ENCODE measurements at regions not wholly inside any gene's neighbourhood (a gene's known extent, or its start where the extent isn't known, plus 50 kb on each side); places are given as distances from the start of the nearest gene placed in this dataset.

GRCh38 chr2:175612280-175612679, 389.8 kb downstream of the LNPK start:
- no peak for TF ChIP-seq CTCF (IDR thresholded peaks at IDR 0.05; ENCODE audit: low read depth, low read length, missing control alignments)
- H3K4me3 ChIP-seq (ENCODE audit: low read depth, low read length), result no peak overlapping the region
- no peak for DNase-seq (ENCODE audit: low read depth)
- in situ Hi-C loops (cut with HindIII; ENCODE audit: low sequenced_read_pairs), result no loop called here

GRCh38 chr2:175606010-175606841, 395.8 kb downstream of the LNPK start:
- DNase-seq (ENCODE audit: low read depth), result no peak
- no peak for TF ChIP-seq CTCF (IDR thresholded peaks at IDR 0.05; ENCODE audit: low read depth, low read length, missing control alignments)
- in situ Hi-C loops (cut with HindIII; ENCODE audit: low sequenced_read_pairs), result no loop called here
- no peak overlapping the region for H3K4me3 ChIP-seq (ENCODE audit: low read depth, low read length)

GRCh38 chr2:175605640-175606009, 396.4 kb downstream of the LNPK start:
- DNase-seq (ENCODE audit: low read depth), result no peak
- in situ Hi-C loops (cut with HindIII; ENCODE audit: low sequenced_read_pairs), result no loop called here
- no peak overlapping the region for H3K4me3 ChIP-seq (ENCODE audit: low read depth, low read length)
- no peak for TF ChIP-seq CTCF (IDR thresholded peaks at IDR 0.05; ENCODE audit: low read depth, low read length, missing control alignments)

- in situ Hi-C loops (cut with HindIII; ENCODE audit: low sequenced_read_pairs), result no loop called here
- no peak overlapping the region for H3K4me3 ChIP-seq (ENCODE audit: low read depth, low read length)
- DNase-seq (ENCODE audit: low read depth), result no peak
- TF ChIP-seq CTCF (IDR thresholded peaks at IDR 0.05; ENCODE audit: low read depth, low read length, missing control alignments), result no peak
Measured at GRCh38 chr2:175601969-175602368, 400.1 kb downstream of the LNPK start.

- no peak overlapping the region for H3K4me3 ChIP-seq (ENCODE audit: low read depth, low read length)
- no peak for TF ChIP-seq CTCF (IDR thresholded peaks at IDR 0.05; ENCODE audit: low read depth, low read length, missing control alignments)
- DNase-seq (ENCODE audit: low read depth), result no peak
- in situ Hi-C loops (cut with HindIII; ENCODE audit: low sequenced_read_pairs), result no loop called here
Measured at GRCh38 chr2:175599966-175600831, 401.9 kb downstream of the LNPK start.

GRCh38 chr2:175597286-175597685, 404.8 kb downstream of the LNPK start:
- in situ Hi-C loops (cut with HindIII; ENCODE audit: low sequenced_read_pairs), result no loop called here
- H3K4me3 ChIP-seq (ENCODE audit: low read depth, low read length), result no peak overlapping the region
- DNase-seq (ENCODE audit: low read depth), result no peak
- TF ChIP-seq CTCF (IDR thresholded peaks at IDR 0.05; ENCODE audit: low read depth, low read length, missing control alignments), result no peak
